Fibroblast of lung (primary cell): ENCODE measurements at regions not wholly inside any gene's neighbourhood (a gene's known extent, or its start where the extent isn't known, plus 50 kb on each side); places are given as distances from the start of the nearest gene placed in this dataset.

Source experiments
- CTCF ChIP-seq, 2 donors: IDR thresholded peaks in 1 of 2; conservative IDR thresholded peaks in 1 of 2; 1 replicate in 1 of 2; 2 replicates in 1 of 2; pipeline ENCODE4 v1.5.1; 2011 to 2012; ENCODE audit warnings: low read length in 2 of 2, control low read depth in 1 of 2, inconsistent platforms in 1 of 2, low read depth in 1 of 2, mild to moderate bottlenecking in 1 of 2
- EZH2 ChIP-seq: IDR thresholded peaks from 2 replicates; pipeline ENCODE4 v1.5.1; 2012; ENCODE audit warnings: low read length, control low read depth, mild to moderate bottlenecking; ENCODE audit errors: missing control alignments

GRCh38 chr17:5915337-5915736, 154.8 kb upstream of the WSCD1 start:
- TF ChIP-seq CTCF (conservative IDR thresholded peaks at IDR 0.05 in 1 of 2, IDR thresholded peaks at IDR 0.05 in 1 of 2; ENCODE audit: low read depth in 1 of 2, low read length in 2 of 2) = no peak
- no peak for TF ChIP-seq EZH2
